Breast epithelium (tissue), 4 donors: ENCODE measurements at regions not wholly inside any gene's neighbourhood (a gene's known extent, or its start where the extent isn't known, plus 50 kb on each side); places are given as distances from the start of the nearest gene placed in this dataset.

ENCODE experiments used
- DNase-seq, 2 donors: peaks; one replicate each; pipeline ENCODE4 v3.0.0-alpha.2; 2019; ENCODE audit warnings: low spot score in 2 of 2
- H3K27ac ChIP-seq, 2 donors: fragments of 200-600 bp; sonication (generic) in 1 of 2; one replicate each; pipeline ENCODE4 v1.5.1; 2016 to 2019; ENCODE audit warnings: mild to moderate bottlenecking in 1 of 2
- H3K27me3 ChIP-seq, 2 donors: fragments of 200-600 bp; sonication (generic) in 1 of 2; one replicate each; pipeline versions ENCODE4 v1.5.1 to v1.6.0; 2017 to 2019; ENCODE audit warnings: control low read depth in 1 of 2, mild to moderate bottlenecking in 1 of 2
- H3K36me3 ChIP-seq: fragments of 200-600 bp; one replicate; pipeline ENCODE4 v1.5.1; 2019
- H3K4me1 ChIP-seq, 2 donors: fragments of 200-600 bp; sonication (generic); one replicate each; pipeline ENCODE4 v1.5.1; 2016 to 2019; ENCODE audit warnings: control low read depth in 1 of 2
- H3K4me3 ChIP-seq, 3 donors: fragments of 200-600 bp; sonication (generic); 1 replicate in 2 of 3; 2 replicates in 1 of 3; pipeline ENCODE4 v1.5.1; 2016 to 2019; ENCODE audit warnings: mild to moderate bottlenecking in 3 of 3, moderate library complexity in 2 of 3
- H3K9me3 ChIP-seq, 2 donors: fragments of 200-600 bp; sonication (generic) in 1 of 2; one replicate each; pipeline ENCODE4 v1.5.1; 2016 to 2019; ENCODE audit warnings: control low read depth in 1 of 2
- POLR2A ChIP-seq: fragments of 450-650 bp; IDR thresholded peaks from one replicate; pipeline ENCODE4 v1.6.1; 2016; ENCODE audit warnings: antibody characterized with exemption, mild to moderate bottlenecking, moderate library complexity
- POLR2AphosphoS5 ChIP-seq, 3 donors: sonication (generic); formaldehyde crosslinking; IDR thresholded peaks; one replicate each; pipeline ENCODE4 v1.6.1; 2017; ENCODE audit warnings: antibody characterized with exemption in 3 of 3
- intact Hi-C: fragments of 100-400 bp; cut with DNase I; formaldehyde crosslinking; loops from one replicate; pipeline ENCODE4 v1.15.1; 2023; ENCODE audit warnings: low total_unique reads
- TF ChIP-seq, protein P1 (sequence below), 3 donors: fragments of 450-650 bp; IDR thresholded peaks; one replicate each; pipeline ENCODE4 v1.5.1; 2016 to 2017; ENCODE audit warnings: antibody characterized with exemption in 3 of 3, mild to moderate bottlenecking in 3 of 3, moderate library complexity in 3 of 3

DNA sequence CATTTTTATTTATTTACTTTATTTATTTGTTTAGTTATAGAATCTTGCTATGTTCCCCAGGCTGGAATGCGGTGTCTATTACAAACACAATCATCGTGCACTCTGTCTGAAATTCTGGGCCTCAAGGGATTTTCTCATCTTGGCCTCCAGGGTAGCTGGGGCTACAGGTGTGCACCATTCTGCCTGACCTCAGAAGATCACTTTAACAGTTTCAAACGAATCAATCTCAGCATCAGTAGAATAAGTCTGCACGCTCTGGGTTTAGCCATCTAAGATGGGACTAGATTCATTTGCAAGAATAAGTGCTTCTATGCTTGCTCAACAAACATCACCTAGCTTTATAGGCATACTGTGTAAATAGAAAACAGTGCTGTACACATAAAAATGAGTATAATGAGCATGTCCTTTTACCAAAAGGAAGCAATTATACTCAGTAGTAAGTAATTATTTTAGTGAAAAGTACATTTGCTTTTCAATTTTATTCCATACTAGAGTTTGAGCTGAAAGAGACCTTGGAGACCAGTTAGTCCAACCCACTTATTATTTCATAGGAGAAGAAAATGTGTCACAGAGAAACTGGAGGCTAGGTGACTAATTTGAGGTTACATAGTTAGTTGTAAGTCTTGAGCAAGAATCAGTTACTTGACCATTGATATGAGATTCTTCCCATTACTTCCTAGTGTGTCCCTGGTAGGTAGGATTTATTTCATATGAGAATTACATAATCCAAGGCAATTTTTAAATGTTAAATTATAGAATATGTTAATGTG lies 456.5 kb upstream of the LMO3 start:
- no peaks in the 10 kb centered on the region for H3K9me3 ChIP-seq
- DNase-seq: no peak
- TF ChIP-seq POLR2A: no peak
- TF ChIP-seq POLR2AphosphoS5 (IDR thresholded peaks at IDR 0.05): no peak
- TF ChIP-seq, protein P1, sequence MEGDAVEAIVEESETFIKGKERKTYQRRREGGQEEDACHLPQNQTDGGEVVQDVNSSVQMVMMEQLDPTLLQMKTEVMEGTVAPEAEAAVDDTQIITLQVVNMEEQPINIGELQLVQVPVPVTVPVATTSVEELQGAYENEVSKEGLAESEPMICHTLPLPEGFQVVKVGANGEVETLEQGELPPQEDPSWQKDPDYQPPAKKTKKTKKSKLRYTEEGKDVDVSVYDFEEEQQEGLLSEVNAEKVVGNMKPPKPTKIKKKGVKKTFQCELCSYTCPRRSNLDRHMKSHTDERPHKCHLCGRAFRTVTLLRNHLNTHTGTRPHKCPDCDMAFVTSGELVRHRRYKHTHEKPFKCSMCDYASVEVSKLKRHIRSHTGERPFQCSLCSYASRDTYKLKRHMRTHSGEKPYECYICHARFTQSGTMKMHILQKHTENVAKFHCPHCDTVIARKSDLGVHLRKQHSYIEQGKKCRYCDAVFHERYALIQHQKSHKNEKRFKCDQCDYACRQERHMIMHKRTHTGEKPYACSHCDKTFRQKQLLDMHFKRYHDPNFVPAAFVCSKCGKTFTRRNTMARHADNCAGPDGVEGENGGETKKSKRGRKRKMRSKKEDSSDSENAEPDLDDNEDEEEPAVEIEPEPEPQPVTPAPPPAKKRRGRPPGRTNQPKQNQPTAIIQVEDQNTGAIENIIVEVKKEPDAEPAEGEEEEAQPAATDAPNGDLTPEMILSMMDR (IDR thresholded peaks at IDR 0.05): no peak
- no peak overlapping the region for H3K27ac ChIP-seq
- no peak overlapping the region for H3K4me3 ChIP-seq
- no peaks in the 10 kb centered on the region for H3K36me3 ChIP-seq
- no peaks in the 10 kb centered on the region for H3K27me3 ChIP-seq
- no peaks in the 10 kb centered on the region for H3K4me1 ChIP-seq
- intact Hi-C loops: no loop called here

DNA sequence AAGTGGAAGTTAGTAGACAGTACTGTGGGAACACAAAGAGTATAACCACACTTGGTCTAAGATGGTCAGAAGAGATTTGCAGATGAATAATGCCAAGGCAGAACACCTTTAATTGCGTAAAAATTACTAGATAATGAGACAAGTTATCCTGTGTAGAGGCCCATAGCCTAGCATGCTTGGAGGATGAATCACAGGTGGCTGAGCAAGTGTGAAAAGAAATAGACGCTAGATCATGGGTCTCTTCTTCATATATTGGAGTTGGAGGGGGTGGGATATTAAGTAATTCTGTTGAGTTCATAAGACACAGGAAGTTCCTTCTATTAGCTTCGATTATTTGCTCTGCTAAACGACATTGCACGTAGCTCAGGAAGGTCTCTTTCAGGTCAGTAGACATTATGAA lies 454.3 kb upstream of the LMO3 start:
- Histone ChIP-seq H3K9me3 (peaks cover 0 to 2% of the 10 kb centered on the region in 2 donors), H3K36me3 (no peaks in the 10 kb centered on the region), H3K4me1 (no peaks in the 10 kb centered on the region), H3K4me3 (no peak overlapping the region), H3K27ac (no peak overlapping the region), H3K27me3 (no peaks in the 10 kb centered on the region)
- intact Hi-C loops: no loop called here
- DNase-seq: no peak
- TF ChIP-seq, protein P1 (IDR thresholded peaks at IDR 0.05): no peak

DNA sequence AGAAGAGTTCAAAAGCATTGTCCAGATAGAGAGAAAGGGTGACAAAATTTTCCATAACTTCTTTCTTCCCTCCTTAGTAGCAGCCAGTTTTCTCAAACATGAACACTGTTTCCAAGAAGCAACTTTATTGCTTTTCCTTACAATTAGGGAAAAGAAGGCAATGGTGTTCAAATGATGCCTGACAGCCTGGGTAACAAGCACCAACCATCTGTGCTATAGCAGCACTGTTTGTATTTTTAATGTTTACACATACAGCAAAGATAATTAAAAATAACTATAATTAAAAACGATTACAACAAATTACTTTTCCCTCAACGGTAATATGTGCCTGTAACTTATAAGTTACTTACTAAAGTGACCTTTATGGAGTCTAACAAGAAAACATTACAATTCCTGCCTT lies 450.6 kb upstream of the LMO3 start:
- intact Hi-C loops: no loop called here

DNA sequence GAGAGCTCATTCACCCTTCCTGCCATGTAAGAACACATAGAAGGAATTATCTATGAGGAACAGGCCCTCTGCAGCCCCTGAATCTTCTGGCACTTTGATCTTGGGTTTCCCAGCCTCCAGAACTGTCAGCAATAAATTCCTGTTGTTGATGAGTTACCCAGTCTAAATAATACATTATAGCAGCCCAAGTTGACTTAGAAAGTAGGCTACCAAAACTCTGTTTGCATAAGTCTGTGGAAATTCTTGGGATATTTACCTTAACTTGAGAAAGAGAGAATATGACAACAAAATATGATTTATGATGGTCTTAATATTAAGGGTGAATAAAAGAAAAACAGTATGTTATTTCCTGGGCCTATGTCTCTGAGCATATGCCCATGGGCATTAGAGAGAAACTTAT lies 433.0 kb upstream of the LMO3 start:
- H3K36me3 ChIP-seq: no peaks in the 10 kb centered on the region
- no peaks in the 10 kb centered on the region for H3K4me1 ChIP-seq
- intact Hi-C loops: no loop called here
- H3K9me3 ChIP-seq: no peaks in the 10 kb centered on the region
- H3K27me3 ChIP-seq: no peaks in the 10 kb centered on the region
- no peak for DNase-seq
- TF ChIP-seq, protein P1 (IDR thresholded peaks at IDR 0.05): no peak
- H3K27ac ChIP-seq: no peak overlapping the region
- no peak overlapping the region for H3K4me3 ChIP-seq

More for the DNA sequence above, 450.6 kb upstream of the LMO3 start:
- TF ChIP-seq POLR2AphosphoS5 (IDR thresholded peaks at IDR 0.05) (no peak), POLR2A (no peak)
- TF ChIP-seq, protein P1 (IDR thresholded peaks at IDR 0.05): no peak
- Histone ChIP-seq H3K4me1 (no peaks in the 10 kb centered on the region), H3K27ac (no peak overlapping the region), H3K9me3 (peaks cover 0 to 5% of the 10 kb centered on the region in 2 donors), H3K4me3 (no peak overlapping the region), H3K36me3 (no peaks in the 10 kb centered on the region), H3K27me3 (no peaks in the 10 kb centered on the region)
- no peak for DNase-seq

DNA sequence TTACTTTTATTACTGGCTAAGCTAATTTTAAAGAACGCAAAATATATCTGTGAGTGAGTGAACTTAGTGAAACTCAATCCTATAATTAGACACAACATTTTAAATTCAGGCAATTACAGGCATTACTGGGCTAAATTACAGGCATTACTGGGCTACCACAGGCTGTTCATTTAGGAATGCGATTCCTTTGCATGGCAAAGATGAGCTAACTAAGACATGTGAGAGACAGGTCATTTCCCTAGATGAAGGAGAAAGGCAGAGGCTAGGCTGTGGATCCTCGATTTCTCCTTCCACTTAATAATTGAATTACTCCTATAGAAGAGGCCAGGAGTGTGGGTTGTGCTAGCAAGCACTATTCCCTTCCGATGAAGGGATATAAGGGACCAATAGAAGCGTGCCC lies 429.4 kb upstream of the LMO3 start:
- DNase-seq: no peak
- Histone ChIP-seq H3K36me3 (no peaks in the 10 kb centered on the region), H3K4me3 (no peak overlapping the region), H3K9me3 (no peaks in the 10 kb centered on the region), H3K27ac (no peak overlapping the region), H3K27me3 (no peaks in the 10 kb centered on the region), H3K4me1 (no peaks in the 10 kb centered on the region)
- intact Hi-C loops: no loop called here
- no peak for TF ChIP-seq POLR2AphosphoS5 (IDR thresholded peaks at IDR 0.05)
- TF ChIP-seq, protein P1 (IDR thresholded peaks at IDR 0.05): no peak
- no peak for TF ChIP-seq POLR2A
